H1 (cell line): ENCODE measurements at regions not wholly inside any gene's neighbourhood (a gene's known extent, or its start where the extent isn't known, plus 50 kb on each side); places are given as distances from the start of the nearest gene placed in this dataset.

Source experiments
- CTCF ChIA-PET: fragments of 300-600 bp; sonication (Branson Sonifier 250); formaldehyde crosslinking; loops from one replicate; lab custom pipeline; 2021; ENCODE audit not compliant: partially characterized antibody; lab: Charles Lee
- POLR2A ChIA-PET: fragments of 300-600 bp; sonication (Branson Sonifier 250); formaldehyde crosslinking; loops from one replicate; lab custom pipeline; 2021; ENCODE audit warnings: inconsistent platforms; ENCODE audit not compliant: partially characterized antibody; lab: Charles Lee
- DNase-seq, 2 experiments: peaks; one replicate each; pipeline versions ENCODE4 v3.0.0 to v3.0.0-alpha.2; 2010 to 2022; ENCODE audit warnings: low spot score in 2 of 2, low read depth in 1 of 2, mixed read lengths in 1 of 2
- FAIRE-seq: peaks from 2 replicates; lab custom pipeline; 2011; peaks lifted over from hg19 to GRCh38; lab: Jason Lieb, UNC
- H2AFZ ChIP-seq: 2 replicates; pipeline ENCODE4 v1.8.1; 2012; ENCODE audit warnings: low read length, inconsistent platforms
- H2AK5ac ChIP-seq: 2 replicates; pipeline ENCODE4 v1.6.1; 2013; ENCODE audit warnings: low read depth, low read length
- H2BK120ac ChIP-seq: replicated peaks from 2 replicates; pipeline ENCODE3; 2013; ENCODE audit warnings: low read depth, low read length, inconsistent platforms
- H2BK12ac ChIP-seq: 2 replicates; pipeline ENCODE4 v1.6.1; 2013; ENCODE audit warnings: low read depth, low read length
- H2BK15ac ChIP-seq: 2 replicates; pipeline ENCODE4 v1.6.1; 2013; ENCODE audit warnings: low read length
- H2BK20ac ChIP-seq: 2 replicates; pipeline ENCODE4 v1.6.1; 2013; ENCODE audit warnings: low read length
- H2BK5ac ChIP-seq: 2 replicates; pipeline ENCODE4 v1.6.1; 2013; ENCODE audit warnings: low read depth, low read length
- H3K14ac ChIP-seq: 2 replicates; pipeline ENCODE4 v1.6.1; 2013; ENCODE audit warnings: inconsistent platforms; ENCODE audit not compliant: insufficient read length
- H3K18ac ChIP-seq: 2 replicates; pipeline ENCODE4 v1.6.1; 2013; ENCODE audit warnings: low read length; ENCODE audit errors: extremely low read depth
- H3K23ac ChIP-seq: 2 replicates; pipeline ENCODE4 v1.6.1; 2013; ENCODE audit warnings: inconsistent platforms; ENCODE audit not compliant: insufficient read length
- H3K23me2 ChIP-seq: 2 replicates; pipeline ENCODE4 v1.6.1; 2013; ENCODE audit warnings: low read depth, low read length
- H3K27ac ChIP-seq: 2 replicates; pipeline ENCODE4 v1.6.1; 2011; ENCODE audit warnings: low read depth, low read length, inconsistent platforms
- H3K27me3 ChIP-seq, 4 experiments: replicated peaks in 1 of 4; 1 replicate in 1 of 4; 2 replicates in 3 of 4; pipeline versions ENCODE4 v1.6.1 to v1.8.1; 2011 to 2013; ENCODE audit warnings: low read length in 3 of 4, mild to moderate bottlenecking in 3 of 4, inconsistent platforms in 2 of 4, mixed read lengths in 2 of 4, moderate library complexity in 1 of 4; ENCODE audit not compliant: control insufficient read depth in 3 of 4, insufficient read depth in 3 of 4; ENCODE audit errors: extremely low read depth in 1 of 4
- H3K36me3 ChIP-seq, 4 experiments: 2 replicates each; pipeline versions ENCODE4 v1.6.1 to v1.8.1; 2011 to 2013; ENCODE audit warnings: mild to moderate bottlenecking in 4 of 4, low read length in 3 of 4, moderate library complexity in 2 of 4, control low read depth in 1 of 4, inconsistent platforms in 1 of 4; ENCODE audit not compliant: insufficient read depth in 4 of 4, control insufficient read depth in 2 of 4
- H3K4ac ChIP-seq: replicated peaks from 2 replicates; pipeline ENCODE3; 2013; ENCODE audit warnings: low read length, low read depth, mixed read lengths, inconsistent platforms; ENCODE audit not compliant: insufficient read length
- H3K4me1 ChIP-seq, 4 experiments: replicated peaks in 1 of 4; 1 replicate in 1 of 4; 2 replicates in 3 of 4; pipeline versions ENCODE4 v1.6.1 to v1.8.1; 2011 to 2013; ENCODE audit warnings: low read length in 3 of 4, inconsistent platforms in 2 of 4, mixed read lengths in 1 of 4; ENCODE audit not compliant: insufficient read depth in 4 of 4, control insufficient read depth in 3 of 4
- H3K4me2 ChIP-seq, 2 experiments: 2 replicates each; pipeline versions ENCODE4 v1.6.1 to v1.8.1; 2011 to 2013; ENCODE audit warnings: low read depth in 2 of 2, low read length in 2 of 2, control low read depth in 1 of 2, inconsistent platforms in 1 of 2, mild to moderate bottlenecking in 1 of 2; ENCODE audit not compliant: insufficient read depth in 1 of 2
- H3K4me3 ChIP-seq, 4 experiments: fragments of 200-600, 300-600 bp in 1 of 4; sonication (generic), shearing (Covaris generic), sonication (Bioruptor Twin) in 1 of 4; 2 replicates each; pipeline versions ENCODE4 v1.5.1 to v1.8.1; 2011 to 2016; ENCODE audit warnings: low read length in 4 of 4, low read depth in 3 of 4, control low read depth in 2 of 4, inconsistent platforms in 2 of 4, mild to moderate bottlenecking in 2 of 4, mixed read lengths in 1 of 4, moderate library complexity in 1 of 4; ENCODE audit not compliant: insufficient read depth in 2 of 4; ENCODE audit errors: extremely low read depth in 1 of 4
- H3K56ac ChIP-seq: replicated peaks from 2 replicates; pipeline ENCODE3; 2013; ENCODE audit warnings: low read depth, mild to moderate bottlenecking, mixed read lengths, low read length, inconsistent platforms; ENCODE audit not compliant: insufficient read length
- H3K79me1 ChIP-seq: 2 replicates; pipeline ENCODE4 v1.6.1; 2013; ENCODE audit warnings: low read depth, low read length, control low read depth
- H3K79me2 ChIP-seq, 2 experiments: 2 replicates each; pipeline versions ENCODE4 v1.6.1 to v1.8.1; 2012 to 2013; ENCODE audit warnings: low read length in 2 of 2, mild to moderate bottlenecking in 2 of 2, inconsistent platforms in 1 of 2; ENCODE audit not compliant: insufficient read depth in 2 of 2, control insufficient read depth in 1 of 2
- H3K9ac ChIP-seq, 4 experiments: replicated peaks in 1 of 4; 1 replicate in 1 of 4; 2 replicates in 3 of 4; pipeline versions ENCODE4 v1.6.1 to v1.8.1; 2011 to 2013; ENCODE audit warnings: low read depth in 3 of 4, low read length in 3 of 4, control low read depth in 2 of 4, mild to moderate bottlenecking in 2 of 4, moderate library complexity in 2 of 4, inconsistent platforms in 1 of 4; ENCODE audit errors: extremely low read depth in 1 of 4
- H3K9me3 ChIP-seq, 2 experiments: 2 replicates each; pipeline versions ENCODE4 v1.6.1 to v1.8.1; 2012 to 2013; ENCODE audit warnings: mild to moderate bottlenecking in 2 of 2, moderate library complexity in 2 of 2, control low read depth in 1 of 2, inconsistent platforms in 1 of 2, low read depth in 1 of 2, low read length in 1 of 2, mixed read lengths in 1 of 2; ENCODE audit not compliant: insufficient read depth in 2 of 2
- H4K20me1 ChIP-seq, 2 experiments: replicated peaks in 1 of 2; 2 replicates each; pipeline versions ENCODE3 to v1.8.1; 2011 to 2013; ENCODE audit warnings: inconsistent platforms in 2 of 2, low read length in 2 of 2, mild to moderate bottlenecking in 1 of 2; ENCODE audit not compliant: insufficient read depth in 2 of 2, control insufficient read depth in 1 of 2
- H4K5ac ChIP-seq: 2 replicates; pipeline ENCODE4 v1.6.1; 2013; ENCODE audit warnings: low read length, low read depth, mixed read lengths, inconsistent platforms; ENCODE audit not compliant: insufficient read length
- H4K8ac ChIP-seq: 2 replicates; pipeline ENCODE4 v1.8.0; 2013; ENCODE audit warnings: mild to moderate bottlenecking, moderate library complexity, low read length, inconsistent platforms; ENCODE audit not compliant: insufficient read depth; ENCODE audit errors: extremely low read depth
- H4K91ac ChIP-seq: replicated peaks from 2 replicates; pipeline ENCODE3; 2013; ENCODE audit warnings: low read length, mixed read lengths, inconsistent platforms; ENCODE audit not compliant: insufficient read length
- CBX5 ChIP-seq: fragments of 300-800, 300-1000 bp; sonication (generic); IDR thresholded peaks from 2 replicates; pipeline ENCODE4 v1.7.1; 2016; ENCODE audit warnings: antibody characterized with exemption, low read length, low read depth
- CTBP2 ChIP-seq: IDR thresholded peaks from 2 replicates; pipeline ENCODE4 v1.7.0; 2011; ENCODE audit warnings: borderline replicate concordance, mild to moderate bottlenecking, moderate library complexity, mixed read lengths, low read length; ENCODE audit not compliant: insufficient read depth, insufficient read length
- CTCF ChIP-seq, 3 experiments: IDR thresholded peaks; 1 replicate in 2 of 3; 2 replicates in 1 of 3; pipeline versions ENCODE4 v1.5.1 to v1.6.1; 2011; ENCODE audit warnings: low read length in 3 of 3, mild to moderate bottlenecking in 3 of 3, inconsistent platforms in 2 of 3, low read depth in 1 of 3, moderate library complexity in 1 of 3; ENCODE audit not compliant: insufficient read depth in 1 of 3; ENCODE audit errors: control extremely low read depth in 1 of 3
- GABPA ChIP-seq: IDR thresholded peaks from 2 replicates; pipeline ENCODE4 v1.6.1; 2011; ENCODE audit warnings: mild to moderate bottlenecking, low read length, moderate library complexity, borderline replicate concordance; ENCODE audit not compliant: insufficient read depth
- HDAC2 ChIP-seq, 2 experiments: fragments of 300-600 bp in 1 of 2; sonication (generic) in 1 of 2; IDR thresholded peaks; 2 replicates each; pipeline ENCODE4 v1.6.1; 2011 to 2012; ENCODE audit warnings: low read depth in 2 of 2, low read length in 2 of 2, mild to moderate bottlenecking in 2 of 2, moderate library complexity in 2 of 2, borderline replicate concordance in 1 of 2, inconsistent platforms in 1 of 2
- KDM1A ChIP-seq: fragments of 200-600, 300-600 bp; sonication (generic); IDR thresholded peaks from 2 replicates; pipeline ENCODE4 v1.7.1; 2016; ENCODE audit warnings: mild to moderate bottlenecking, low read length, borderline replicate concordance
- MAX ChIP-seq: IDR thresholded peaks from 2 replicates; pipeline ENCODE4 v1.6.1; 2012; ENCODE audit warnings: inconsistent platforms
- RNF2 ChIP-seq: fragments of 200-900, 300-1000 bp; sonication (generic); IDR thresholded peaks from 2 replicates; pipeline ENCODE4 v1.7.1; 2016; ENCODE audit warnings: borderline replicate concordance, low read depth, mild to moderate bottlenecking, antibody characterized with exemption, low read length; ENCODE audit not compliant: poor library complexity, severe bottlenecking; ENCODE audit errors: missing control alignments
- SP1 ChIP-seq: IDR thresholded peaks from 2 replicates; pipeline ENCODE4 v1.6.1; 2011; ENCODE audit warnings: low read depth, low read length
- TAF7 ChIP-seq: optimal IDR thresholded peaks from 2 replicates; pipeline ENCODE3; 2011; ENCODE audit warnings: low read depth, mild to moderate bottlenecking, inconsistent platforms, low read length, moderate library complexity, borderline replicate concordance
- WGBS, 2 experiments: shearing (Covaris generic) in 1 of 2; methylation state at CpG; one replicate each; pipeline versions ENCODE4 v1.1.6 to v1.1.7; 2013 to 2015; ENCODE audit warnings: low lambda C conversion rate in 2 of 2, mixed read lengths in 2 of 2, inconsistent platforms in 1 of 2, low coverage in 1 of 2, missing lambda C conversion rate in 1 of 2; ENCODE audit not compliant: insufficient replicate concordance in 2 of 2, insufficient coverage in 1 of 2, insufficient read length in 1 of 2; ENCODE audit errors: extremely low coverage in 1 of 2, missing lambda C conversion rate in 1 of 2; 5-methylcytosine and 5-hydroxymethylcytosine counted together

- Histone ChIP-seq H3K79me1 (no peaks in the 10 kb centered on the region), H3K79me2 (no peaks in the 10 kb centered on the region), H4K91ac (no peak overlapping the region), H3K18ac (no peak overlapping the region), H3K14ac (no peak overlapping the region), H3K27ac (no peak overlapping the region), H3K23ac (no peak overlapping the region), H2BK5ac (no peak overlapping the region), H2BK15ac (no peak overlapping the region), H3K9me3 (no peaks in the 10 kb centered on the region), H2BK12ac (0 out of 2 replicates have a peak overlapping the region, but pooled peaks have one; percentile 41), H2AFZ (no peak overlapping the region), H2AK5ac (no peak overlapping the region), H3K23me2 (no peaks in the 10 kb centered on the region), H3K4ac (no peak overlapping the region), H2BK120ac (no peak overlapping the region), H3K4me2 (no peak overlapping the region), H3K56ac (no peak overlapping the region), H3K4me3 (no peak overlapping the region), H4K20me1 (no peaks in the 10 kb centered on the region), H4K8ac (no peak overlapping the region), H2BK20ac (no peak overlapping the region), H3K9ac (no peak overlapping the region), H3K27me3 (no peaks in the 10 kb centered on the region), H3K4me1 (peaks cover 0 to 4% (median 0%) of the 10 kb centered on the region in 4 experiments; a peak in 2 of 7 replicates), H4K5ac (no peak overlapping the region), H3K36me3 (no peaks in the 10 kb centered on the region)
- CTCF ChIA-PET = interaction anchor here (0.5 to 6.0 kb wide), 5 partner anchors 23 to 659 kb away, joined by 3 to 56 read pairs (median 3); no protein-coding TSS in a partner anchor
- FAIRE-seq = no peak
- DNase-seq = no peak
- WGBS, 2 experiments = 86% methylated on average over 2 of the region's 2 CpGs; no CpG with 5 or more reads in 1 of the 2 experiments
- POLR2A ChIA-PET = no interaction called here
- no peak for TF ChIP-seq CBX5
- no peak for TF ChIP-seq CTBP2
- no peak for TF ChIP-seq SP1
- no peak for TF ChIP-seq GABPA
- TF ChIP-seq TAF7 = no peak
- TF ChIP-seq HDAC2 (IDR thresholded peaks at IDR 0.05; ENCODE audit: borderline replicate concordance in 1 of 2, low read depth in 2 of 2, low read length in 2 of 2) = no peak
- no peak for TF ChIP-seq CTCF (IDR thresholded peaks at IDR 0.05; ENCODE audit: control extremely low read depth in 1 of 3, insufficient read depth in 1 of 3, low read depth in 1 of 3, low read length in 3 of 3)
- no peak for TF ChIP-seq KDM1A
- no peak for TF ChIP-seq RNF2
- no peak for TF ChIP-seq MAX
These were observed 521.8 kb upstream of the CCDC196 start for GRCh38 chr14:65964366-65964765.
